ENCODE measurements at regions not wholly inside any gene's neighbourhood (a gene's known extent, or its start where the extent isn't known, plus 50 kb on each side); places are given as distances from the start of the nearest gene placed in this dataset.
A peak's percentile ranks its signal among the peaks of the same experiment; 100 is the strongest.

DNA sequence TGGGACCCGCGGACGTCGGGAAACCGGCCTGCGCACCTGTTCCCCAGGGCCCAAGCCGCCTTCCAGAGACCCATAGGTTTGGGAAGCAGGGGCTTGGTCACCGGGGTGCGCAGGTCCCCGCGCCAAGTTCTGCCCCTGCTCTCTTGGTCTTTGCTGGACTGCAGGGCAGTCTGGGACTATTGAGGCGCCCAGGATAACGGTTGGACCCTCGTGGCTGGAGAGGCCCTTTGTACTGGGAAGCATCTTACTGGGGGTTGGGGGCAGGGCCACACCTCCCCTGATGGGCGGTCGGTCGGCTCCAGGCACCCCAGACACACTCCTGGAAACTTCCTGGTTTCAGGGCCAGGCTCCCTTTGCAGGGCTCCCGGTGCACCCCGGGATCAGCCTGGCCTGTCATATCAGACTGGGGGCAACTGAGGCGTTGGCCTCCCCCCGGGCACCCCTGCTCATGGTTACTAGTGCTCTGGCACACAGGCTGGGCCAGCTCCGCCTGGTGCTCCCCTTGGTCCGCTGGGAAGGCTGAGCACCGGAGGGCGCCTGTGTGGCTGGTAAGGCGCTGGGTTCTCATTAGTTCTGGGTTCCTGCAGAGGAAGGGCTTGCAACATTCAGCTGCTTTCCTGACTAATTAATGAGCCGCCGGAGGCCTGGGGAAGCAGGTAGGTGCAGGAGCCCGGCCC, 1250.5 kb downstream of the BRD1 start:
- no peak for DNase-seq (ENCODE audit: low read depth in 2 of 3, low spot score in 2 of 3)

DNA sequence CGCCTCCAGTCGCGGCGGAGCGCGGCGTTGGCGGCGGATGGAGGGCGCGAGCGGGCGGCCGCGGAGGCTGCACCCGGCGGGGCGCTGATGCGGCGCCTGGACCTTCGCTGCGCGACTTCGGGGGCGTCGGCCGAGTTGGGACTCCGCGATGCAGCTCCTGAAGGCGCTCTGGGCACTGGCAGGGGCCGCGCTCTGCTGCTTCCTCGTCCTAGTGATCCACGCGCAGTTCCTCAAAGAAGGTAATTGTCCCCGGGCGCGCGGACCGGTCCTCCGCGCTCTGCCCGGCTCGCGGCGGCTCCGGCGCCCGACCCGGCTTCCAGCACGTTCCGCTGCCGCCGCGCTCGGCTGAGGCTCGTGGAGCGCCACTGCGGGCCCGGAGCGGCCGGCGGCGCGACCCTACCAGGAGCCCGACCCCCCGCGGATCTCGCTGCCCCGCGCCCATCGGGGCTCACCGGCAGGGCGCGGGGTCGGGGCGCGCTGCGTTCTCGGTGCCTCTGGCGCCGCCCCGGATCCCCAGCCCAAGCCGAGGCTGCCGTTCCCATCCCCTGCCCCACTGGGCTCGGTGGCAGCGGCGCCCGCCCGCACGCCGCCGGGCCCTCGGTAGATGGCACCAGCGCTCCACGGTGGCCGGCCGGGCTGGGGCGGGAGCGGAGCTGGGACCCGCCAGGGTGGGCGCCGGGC, 1251.2 kb downstream of the BRD1 start:
- peak in 2 of 3 donors; percentile 35 to 52 for DNase-seq (ENCODE audit: low read depth in 2 of 3, low spot score in 2 of 3)

DNA sequence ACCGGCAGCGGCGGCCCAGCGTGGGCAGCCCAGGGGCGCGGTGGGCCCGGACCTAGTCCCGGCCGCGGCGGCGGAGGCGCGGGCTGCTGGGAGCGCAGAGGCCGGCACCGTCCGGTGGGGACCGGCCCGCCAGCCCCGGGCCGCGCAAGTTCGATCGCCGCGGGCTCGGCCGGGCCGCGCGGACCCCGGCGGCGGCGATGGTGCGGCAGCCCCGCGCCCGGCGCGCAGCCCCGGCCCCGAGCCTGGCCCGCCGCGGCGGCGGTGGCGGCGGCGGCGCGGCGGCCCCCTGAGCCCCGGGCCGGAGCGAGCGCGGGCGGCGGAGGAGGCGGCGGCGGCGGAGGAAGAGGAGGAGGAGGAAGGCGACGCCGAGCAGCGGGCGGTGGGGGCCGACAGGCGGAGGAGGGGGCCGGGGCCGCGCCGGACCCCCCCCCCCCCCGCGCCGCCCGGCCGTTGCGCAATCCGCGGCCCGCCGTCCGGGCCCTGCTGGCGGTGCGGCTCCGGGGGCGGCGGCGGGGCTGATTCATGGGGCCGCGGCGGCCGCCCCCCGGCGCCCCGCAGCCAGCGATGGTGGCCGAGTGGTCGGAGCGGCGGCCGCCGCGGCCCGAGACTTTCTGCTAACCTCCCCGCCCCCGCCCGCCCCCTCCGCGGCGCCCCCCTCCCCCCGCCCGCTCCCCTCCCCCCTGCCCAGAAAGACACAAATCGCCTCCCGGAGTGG, 1251.9 kb downstream of the BRD1 start:
- DNase-seq (ENCODE audit: low read depth in 2 of 3, low spot score in 2 of 3), result no peak

DNA sequence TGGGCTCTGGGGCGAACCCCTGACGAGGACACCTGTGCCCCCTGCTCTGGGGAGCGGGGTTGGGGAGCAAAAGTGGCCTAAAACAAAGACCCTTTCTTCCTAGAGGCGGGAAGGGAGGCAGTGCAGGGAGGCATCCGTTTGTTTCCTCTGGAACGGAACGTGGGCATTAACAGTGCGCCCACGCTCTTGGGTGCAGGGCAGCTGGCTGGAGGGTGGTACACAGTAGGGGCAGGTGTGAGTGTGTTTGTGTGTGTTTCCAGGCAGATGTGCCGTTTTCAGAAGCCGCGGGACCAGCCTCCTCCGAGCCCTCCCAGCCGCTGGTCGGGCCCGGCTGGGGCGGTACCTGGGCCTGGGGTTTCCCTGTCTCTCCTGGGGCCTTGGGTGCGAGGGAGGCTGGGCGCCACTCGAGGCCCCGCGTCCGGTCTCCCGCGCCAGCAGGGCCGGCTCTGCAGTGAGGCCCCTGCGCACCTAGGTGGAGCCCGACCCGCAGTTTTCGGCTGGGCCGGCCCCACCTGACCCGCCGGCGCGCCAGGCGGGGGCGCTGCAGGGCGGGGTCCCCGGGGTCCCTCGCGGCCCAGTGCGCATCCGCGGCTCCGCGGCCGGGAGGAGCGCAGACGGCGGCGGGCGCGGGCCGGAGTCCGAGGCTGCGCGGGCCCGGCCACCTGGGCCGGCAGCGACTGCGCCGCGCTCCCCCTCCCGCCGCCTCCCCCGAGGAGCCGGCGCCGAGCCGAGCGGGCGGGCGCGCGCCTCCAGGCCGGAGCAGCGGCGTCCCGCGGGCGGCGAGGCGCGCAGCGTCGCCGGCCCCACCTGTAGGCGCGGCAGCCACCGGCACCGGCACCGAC, 1252.7 kb downstream of the BRD1 start:
- DNase-seq (ENCODE audit: low read depth in 2 of 3, low spot score in 2 of 3), result peak in 2 of 3 donors; percentile 72 to 73

DNA sequence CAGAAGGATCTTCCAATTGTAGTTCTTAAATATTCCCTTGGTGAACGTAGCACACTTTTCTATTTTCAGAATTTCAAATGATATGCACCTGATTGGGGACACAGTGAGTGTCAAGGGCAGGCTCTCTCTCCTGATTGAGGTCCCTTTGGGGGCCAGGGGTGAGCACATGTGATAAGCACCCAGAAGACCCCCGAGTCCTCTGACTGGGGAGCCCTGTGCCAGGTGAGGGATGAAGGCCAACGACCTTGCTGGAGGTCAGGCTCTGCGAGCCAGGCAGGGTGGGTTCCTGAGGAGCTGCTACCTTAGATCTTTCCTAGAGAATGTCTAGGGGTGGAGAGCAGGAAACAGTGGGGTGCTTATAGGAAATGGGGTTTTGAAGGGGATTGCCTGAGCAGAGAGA, 1253.9 kb downstream of the BRD1 start:
- no peak for DNase-seq (ENCODE audit: low read depth in 2 of 3, low spot score in 2 of 3)

DNA sequence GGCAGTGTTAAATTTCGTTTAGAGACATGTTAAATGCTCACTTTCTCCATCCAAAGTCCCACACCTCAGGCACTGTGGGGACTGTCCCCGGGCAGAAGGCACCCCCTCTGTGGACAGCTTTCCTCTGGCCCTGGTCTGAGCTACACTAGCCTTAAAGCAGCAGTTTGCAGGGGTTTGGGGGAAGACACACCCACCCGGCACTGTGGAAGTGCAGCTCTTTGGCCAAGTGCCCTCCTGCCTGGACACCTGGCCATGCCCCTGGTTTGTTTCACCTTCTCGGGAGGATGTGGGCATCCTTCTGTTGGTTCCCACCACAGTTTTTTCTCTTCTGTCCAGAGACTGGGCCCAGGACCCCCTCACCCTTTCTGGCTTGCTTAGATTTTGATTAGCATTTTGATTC, 1254.7 kb downstream of the BRD1 start:
- DNase-seq (ENCODE audit: low read depth in 2 of 3, low spot score in 2 of 3), result no peak

DNA sequence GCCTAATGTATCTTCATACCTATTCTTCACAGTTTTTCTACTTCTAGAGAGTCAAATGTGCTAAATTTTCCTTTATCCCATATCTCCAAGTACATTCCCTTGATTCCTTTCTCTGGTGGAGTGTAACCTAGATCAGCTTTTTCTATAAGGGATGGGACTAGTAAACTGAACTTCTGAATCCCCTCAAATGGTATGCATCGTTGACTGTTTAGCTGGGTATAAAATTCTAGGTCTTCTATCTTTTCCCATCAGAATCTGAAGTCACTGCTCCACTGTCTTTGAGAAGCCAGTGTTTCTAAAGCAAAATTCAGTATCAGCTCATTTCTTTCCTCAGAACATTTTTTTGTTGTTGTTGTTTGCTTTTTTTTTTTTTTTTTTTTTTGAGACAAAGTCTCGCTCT, 1256.8 kb downstream of the BRD1 start:
- no peak for DNase-seq (ENCODE audit: low read depth in 2 of 3, low spot score in 2 of 3)

DNA sequence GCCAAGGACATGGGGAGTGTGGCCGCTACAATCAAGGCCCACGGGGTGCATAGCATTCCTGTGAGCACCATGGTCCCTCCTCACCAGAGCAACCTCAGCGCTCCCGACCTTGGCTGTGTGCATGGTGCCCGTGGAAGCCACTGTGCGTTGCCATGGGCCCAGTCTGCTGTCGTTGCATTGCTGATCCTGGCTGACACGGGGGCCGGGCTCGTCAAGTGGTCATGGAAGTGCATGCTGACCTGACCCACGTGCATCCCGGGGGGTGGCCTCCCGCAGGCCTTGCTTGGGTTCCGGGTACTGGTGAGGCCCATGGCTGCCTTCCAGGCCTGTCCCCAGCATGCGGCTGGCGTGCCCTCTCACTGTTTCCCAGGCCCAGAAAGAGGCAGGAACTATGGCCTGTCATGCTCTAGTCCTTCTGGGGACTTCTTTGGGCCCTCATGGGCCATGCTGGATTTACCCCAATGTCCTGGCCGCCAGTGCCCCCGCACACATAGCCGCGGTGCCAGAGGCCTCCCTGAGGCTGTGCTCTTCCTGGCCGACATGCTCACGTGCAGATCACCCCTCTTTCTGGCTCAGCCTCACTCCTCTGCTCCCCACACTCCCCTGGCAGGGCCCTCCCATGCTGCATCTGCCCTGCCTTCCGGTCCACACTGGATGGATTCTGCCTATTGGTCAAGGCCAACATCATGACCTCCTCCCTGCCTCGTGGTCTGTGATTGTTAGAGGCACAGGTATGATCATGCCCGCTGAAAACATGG, 1258.0 kb downstream of the BRD1 start:
- no peak for DNase-seq (ENCODE audit: low read depth in 2 of 3, low spot score in 2 of 3)

DNA sequence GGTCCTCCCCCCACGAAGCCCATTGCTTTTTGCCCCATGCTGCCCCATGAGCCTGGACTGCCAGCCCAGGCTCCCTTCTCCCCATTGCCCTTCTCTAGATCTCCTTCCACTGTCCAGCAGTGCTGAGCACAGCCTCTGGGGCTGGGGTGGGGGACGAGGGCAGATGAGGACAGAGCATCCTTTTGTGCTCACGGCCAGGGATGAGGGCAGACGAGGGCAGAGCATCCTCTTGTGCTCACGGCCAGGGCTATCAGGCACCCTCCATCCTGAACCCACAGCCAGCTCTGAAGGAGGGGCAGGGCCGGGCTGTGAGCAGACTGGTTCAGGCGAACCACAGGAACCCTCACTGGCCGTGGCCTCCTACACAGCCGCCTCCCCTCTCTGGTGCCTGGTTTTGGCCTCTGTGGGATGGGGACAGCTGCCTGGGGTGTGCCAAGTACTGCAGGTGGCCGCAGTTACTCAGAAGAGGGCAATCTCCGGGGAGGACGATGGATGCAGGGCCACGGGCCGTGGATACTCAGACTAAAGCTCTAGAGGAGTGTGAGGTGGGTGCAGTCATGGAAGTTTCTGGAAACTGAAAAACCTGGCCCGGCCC, 1258.8 kb downstream of the BRD1 start:
- DNase-seq (ENCODE audit: low read depth in 2 of 3, low spot score in 2 of 3), result no peak

DNA sequence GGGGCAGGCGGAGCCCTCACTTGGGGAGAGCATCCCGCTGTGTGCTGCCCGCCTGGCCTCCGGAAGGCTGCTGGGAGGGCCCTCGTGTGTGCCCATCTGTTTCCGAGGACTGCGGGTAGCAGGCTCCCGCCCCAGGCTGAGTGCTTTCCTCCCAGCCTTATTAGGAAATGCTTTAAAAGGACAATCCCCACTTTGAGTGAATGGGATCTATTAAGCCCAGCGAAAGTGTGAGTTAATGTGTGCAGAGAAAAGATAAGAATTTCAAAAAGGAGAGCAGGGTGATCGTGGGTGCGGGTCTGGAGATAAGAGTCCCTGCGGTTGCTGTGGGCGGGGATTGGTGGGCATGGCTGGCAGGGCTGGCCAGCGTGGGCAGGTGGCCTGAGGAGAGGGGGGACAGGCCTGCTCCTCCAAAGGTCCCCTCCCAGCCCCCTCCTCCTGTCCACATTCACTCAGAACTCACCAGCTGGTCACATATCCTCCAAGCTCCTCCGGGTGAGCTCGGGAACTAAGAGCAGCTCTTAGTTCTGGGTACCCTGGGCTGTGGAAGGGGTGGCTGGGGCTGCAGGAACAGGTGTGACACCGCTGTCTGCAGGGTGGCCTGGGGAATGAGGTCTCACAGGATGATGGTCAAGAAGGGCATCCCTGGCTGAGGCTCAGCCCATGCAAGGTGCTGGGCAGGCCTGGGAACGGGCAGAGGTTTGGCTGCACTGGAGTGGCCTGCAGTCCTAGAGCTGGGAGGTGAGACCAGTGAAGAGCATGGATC, 1260.3 kb downstream of the BRD1 start:
- peak in 2 of 3 donors; percentile 87 to 95 for DNase-seq (ENCODE audit: low read depth in 2 of 3, low spot score in 2 of 3)

DNA sequence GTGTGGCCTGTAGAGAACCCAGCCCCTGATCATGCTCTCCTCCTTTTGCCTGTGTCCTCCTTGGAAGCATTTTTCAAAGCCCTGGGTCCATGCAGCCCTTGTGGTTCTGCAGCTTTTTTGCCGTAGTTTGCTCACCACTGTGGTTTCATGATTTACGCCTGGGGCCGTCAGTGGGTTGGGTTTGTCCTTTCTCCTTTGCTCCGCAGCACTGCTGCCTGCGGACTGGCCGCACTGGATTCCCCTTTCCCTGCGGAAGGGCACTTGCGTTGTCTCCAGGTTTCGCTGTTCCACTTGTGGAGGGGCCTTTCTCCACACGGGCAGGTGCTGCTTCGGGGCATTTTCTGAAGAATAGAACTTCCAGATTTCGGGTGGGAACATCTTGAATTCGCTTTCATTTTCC, 1260.9 kb downstream of the BRD1 start:
- DNase-seq (ENCODE audit: low read depth in 2 of 3, low spot score in 2 of 3), result peak in 2 of 3 donors; percentile 51 to 69

DNA sequence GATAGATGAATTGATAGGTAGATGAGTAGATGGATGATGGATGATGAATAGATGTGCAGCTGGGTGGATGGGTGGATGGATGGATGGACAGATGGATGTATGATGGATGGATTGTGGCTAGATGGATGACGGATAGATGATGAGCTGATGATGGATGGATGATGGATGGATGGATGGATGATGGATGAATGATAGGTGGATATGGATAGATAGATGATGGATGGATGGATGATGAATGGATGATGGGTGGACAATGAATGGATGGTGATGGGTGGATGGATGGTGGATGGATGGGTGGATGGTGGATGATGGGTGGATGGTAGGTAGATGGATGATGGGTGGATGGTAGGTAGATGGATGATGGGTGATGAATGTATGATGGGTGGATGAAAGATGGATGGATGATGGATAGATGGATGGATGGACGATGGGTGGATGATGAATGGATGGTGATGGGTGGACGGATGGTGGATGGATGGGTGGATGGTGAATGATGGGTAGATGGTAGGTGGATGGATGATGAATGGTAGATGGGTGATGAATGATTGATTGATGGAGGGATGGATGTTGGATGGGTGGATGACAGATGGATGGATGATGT, 1261.7 kb downstream of the BRD1 start:
- DNase-seq (ENCODE audit: low read depth in 2 of 3, low spot score in 2 of 3), result no peak

DNA sequence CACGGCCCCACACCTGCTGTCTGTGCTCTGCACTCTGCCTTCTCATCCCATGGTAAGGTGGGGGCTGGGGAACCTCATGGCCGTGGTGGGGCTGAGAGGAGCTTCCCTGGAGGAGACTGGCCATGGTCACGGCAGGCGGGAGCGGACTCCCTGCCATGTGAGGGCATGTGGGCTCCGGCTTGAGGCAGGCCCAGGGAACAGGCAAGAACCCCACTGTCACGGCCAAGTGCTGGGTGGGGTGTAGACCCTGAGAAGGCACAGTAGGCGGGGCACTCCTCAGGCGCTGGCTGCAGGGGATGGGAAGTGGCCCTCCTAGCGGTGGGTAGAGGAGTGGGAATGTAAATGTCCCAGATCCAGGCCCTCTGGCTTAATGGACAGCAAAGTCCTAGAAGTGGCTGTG, 1262.7 kb downstream of the BRD1 start:
- DNase-seq (ENCODE audit: low read depth in 2 of 3, low spot score in 2 of 3), result no peak

DNA sequence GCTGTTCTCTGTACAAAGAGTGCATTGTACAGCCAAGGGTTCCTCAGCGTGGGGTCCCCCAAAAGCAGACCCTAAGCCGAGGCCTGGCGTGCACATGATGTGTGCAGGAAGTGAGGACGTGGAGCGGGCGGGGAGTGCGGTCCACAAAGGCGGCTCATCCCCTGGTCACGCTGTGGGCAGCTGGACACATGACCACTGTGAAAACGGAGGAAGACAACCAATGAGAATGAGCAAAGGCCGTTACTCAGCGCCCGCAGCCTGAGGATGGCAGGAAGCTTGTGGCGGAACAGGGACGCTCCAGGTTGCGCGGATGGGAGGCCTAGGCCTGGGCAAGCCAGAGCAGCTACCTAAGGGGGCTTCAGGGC, 1263.7 kb downstream of the BRD1 start:
- DNase-seq (ENCODE audit: low read depth in 2 of 3, low spot score in 2 of 3), result no peak

DNA sequence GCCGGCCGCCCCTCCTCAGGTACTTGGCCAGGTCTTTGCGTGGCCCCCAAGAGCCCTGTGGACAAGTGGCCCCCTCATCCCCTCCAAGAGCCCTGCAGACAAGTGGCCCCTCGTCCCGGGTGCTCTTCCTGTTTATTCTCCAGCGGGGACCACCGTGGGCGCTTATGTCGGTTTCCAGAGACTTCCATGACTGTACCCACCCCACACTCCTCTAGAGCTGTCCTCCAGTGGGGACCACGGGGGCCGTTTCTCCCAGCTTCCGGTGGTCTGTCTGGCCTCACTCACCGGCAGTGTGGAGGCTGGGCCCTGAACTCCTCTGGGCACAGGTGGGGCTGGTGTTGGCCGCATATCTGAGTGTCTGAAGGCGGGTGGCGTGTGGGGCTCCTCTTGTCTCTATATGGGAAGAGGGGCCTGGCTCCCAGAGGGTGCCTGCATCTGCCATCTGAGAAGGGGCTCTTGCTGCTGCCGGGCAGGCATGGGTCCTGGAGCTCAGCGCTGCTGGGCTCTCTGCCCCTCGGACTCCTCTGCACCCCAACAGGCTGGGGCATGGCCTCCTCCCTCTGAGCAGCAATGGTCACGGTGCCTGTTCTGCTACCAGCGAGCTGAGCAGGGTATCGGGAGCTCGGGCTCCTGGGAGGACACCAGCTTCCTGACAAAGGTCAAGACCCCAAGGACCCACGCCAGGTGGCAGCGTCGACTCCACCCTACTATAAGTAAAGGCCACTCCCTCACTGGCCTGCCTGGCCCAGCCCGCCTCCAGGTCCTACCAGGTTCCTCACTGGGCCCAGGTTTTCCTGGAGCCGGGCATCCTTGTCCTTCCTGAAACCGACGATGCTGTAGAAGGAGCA, 1264.3 kb downstream of the BRD1 start:
- no peak for DNase-seq (ENCODE audit: low read depth in 2 of 3, low spot score in 2 of 3)

DNA sequence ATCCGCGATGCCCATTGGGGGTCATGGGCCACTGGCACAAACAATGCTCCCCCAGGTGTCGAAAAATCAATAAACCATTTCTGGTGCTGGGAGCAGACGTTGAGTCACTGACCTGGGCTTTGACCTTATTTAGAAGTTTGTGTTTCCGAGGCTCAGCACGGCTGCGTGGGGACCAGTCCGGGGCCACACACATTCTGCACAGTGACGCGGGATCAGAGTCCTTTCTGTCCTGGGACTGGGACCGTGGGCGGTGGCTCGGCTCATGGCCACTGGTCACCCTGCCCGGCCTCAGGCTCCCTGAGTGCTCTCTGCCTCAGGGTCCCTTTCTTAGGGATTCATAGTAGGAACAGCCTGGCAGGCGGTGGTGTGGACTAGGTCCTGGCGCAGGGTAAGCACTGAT, 1266.0 kb downstream of the BRD1 start:
- no peak for DNase-seq (ENCODE audit: low read depth in 2 of 3, low spot score in 2 of 3)

DNA sequence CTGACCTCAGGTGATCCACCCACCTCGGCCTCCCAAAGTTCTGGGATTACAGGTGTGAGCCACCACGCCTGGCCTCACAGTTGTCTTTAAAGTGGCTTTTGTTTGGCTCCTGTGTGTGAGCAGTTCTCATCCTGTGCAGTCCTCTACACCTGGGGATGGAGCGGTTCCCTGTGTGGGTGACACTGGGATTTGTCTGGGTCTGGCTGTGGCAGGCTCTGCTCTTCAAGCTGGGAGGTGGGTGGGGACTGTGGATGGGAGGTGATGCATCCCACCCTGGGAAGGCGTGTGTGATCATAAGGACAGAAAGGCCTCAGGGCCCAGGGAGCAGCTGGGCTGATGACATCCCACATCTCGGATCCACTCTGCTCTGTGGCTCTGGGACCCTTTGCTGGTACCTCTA, 1266.8 kb downstream of the BRD1 start:
- DNase-seq (ENCODE audit: low read depth in 2 of 3, low spot score in 2 of 3), result no peak

DNA sequence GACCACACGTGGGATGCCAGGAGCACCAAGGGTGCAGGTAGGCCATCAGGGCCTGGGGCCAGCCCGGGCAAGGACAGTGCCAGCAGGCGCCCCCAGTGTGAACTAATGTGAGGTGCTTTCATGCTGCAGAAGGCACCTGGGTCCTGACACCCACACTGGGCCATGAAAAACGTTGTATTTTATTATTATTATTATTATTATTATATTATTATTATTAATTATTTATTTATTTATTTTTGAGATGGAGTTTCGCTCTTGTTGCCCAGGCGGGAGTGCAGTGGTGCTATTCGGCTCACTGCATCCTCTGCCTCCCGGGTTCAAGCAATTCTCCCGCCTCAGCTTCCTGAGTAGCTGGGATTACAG, 1267.3 kb downstream of the BRD1 start:
- DNase-seq (ENCODE audit: low read depth in 2 of 3, low spot score in 2 of 3), result no peak

Data from hematopoietic multipotent progenitor cell (in vitro differentiated cells).